GM12865 (cell line): ENCODE measurements at regions not wholly inside any gene's neighbourhood (a gene's known extent, or its start where the extent isn't known, plus 50 kb on each side); places are given as distances from the start of the nearest gene placed in this dataset.

Source experiments
- DNase-seq: peaks from one replicate; pipeline ENCODE4 v3.0.0; 2010; ENCODE audit warnings: low read depth
- H3K4me3 ChIP-seq: 2 replicates; pipeline ENCODE4 v1.5.1; 2011; ENCODE audit warnings: mild to moderate bottlenecking, low read depth, low read length, control low read depth
- TF ChIP-seq, protein P1 (sequence below): IDR thresholded peaks from 2 replicates; pipeline ENCODE4 v1.5.1; 2011; ENCODE audit warnings: low read length, control low read depth, low read depth, inconsistent platforms; ENCODE audit not compliant: insufficient read depth; ENCODE audit errors: missing control alignments

DNA sequence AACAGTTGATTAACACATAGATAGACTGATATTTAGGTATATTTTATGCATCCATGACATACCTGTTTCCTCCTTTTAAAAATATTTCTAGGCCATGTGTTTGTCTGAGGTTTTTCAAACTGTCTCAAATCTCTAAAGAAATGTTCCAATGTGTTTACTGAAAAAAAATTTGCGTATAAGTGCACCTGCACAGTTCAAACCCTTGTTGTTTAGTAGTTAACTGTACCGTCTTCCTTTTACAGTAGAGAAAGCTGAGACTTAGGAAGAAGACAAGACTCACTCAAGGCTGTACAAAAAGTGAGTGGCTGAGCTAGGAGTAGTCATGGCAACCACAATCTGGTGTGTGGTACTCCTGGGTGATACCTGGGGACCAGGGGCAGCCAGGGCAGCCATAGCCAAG is 934.6 kb downstream of the VRK1 start:
- H3K4me3 ChIP-seq: no peak overlapping the region
- DNase-seq: no peak
- TF ChIP-seq, protein P1, sequence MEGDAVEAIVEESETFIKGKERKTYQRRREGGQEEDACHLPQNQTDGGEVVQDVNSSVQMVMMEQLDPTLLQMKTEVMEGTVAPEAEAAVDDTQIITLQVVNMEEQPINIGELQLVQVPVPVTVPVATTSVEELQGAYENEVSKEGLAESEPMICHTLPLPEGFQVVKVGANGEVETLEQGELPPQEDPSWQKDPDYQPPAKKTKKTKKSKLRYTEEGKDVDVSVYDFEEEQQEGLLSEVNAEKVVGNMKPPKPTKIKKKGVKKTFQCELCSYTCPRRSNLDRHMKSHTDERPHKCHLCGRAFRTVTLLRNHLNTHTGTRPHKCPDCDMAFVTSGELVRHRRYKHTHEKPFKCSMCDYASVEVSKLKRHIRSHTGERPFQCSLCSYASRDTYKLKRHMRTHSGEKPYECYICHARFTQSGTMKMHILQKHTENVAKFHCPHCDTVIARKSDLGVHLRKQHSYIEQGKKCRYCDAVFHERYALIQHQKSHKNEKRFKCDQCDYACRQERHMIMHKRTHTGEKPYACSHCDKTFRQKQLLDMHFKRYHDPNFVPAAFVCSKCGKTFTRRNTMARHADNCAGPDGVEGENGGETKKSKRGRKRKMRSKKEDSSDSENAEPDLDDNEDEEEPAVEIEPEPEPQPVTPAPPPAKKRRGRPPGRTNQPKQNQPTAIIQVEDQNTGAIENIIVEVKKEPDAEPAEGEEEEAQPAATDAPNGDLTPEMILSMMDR: no peak

DNA sequence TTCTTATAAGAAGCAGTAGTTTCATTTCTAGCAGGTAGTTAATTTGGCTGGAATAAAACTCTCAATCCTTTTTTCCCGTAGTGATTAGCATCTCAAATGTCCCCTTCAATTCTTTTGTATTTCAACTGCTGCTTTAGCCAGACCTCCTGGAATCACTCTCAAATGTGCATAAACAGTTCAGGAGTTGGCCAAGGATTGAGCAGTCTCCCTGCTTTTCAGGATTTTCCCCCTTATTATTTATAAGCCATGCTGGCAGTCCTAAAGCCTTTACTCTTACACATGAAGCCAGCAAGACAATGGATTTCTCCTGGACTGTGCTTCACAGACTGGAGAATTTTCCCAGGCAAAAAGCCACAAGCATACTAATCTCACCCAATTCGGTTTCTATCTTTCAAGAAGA is 950.1 kb downstream of the VRK1 start:
- DNase-seq: no peak
- no peak overlapping the region for H3K4me3 ChIP-seq
- TF ChIP-seq, protein P1: no peak

DNA sequence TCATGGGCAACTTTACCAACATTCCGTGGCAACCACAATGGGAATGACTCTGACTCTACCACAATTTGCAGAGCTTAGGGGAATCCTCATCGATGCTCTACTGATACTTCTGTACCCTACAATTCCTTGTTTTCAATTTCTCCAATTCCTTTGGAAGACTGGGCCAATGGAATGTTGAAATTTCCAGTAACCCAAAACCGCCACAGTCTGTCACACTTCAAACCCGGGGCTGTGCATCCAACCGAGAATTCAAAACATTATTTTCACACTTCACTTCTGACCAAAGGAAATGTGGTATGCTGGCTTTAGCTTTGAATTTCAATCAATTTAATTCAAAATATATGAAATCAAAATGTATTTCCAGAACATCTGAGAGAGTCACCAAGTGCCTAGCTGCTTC is 951.4 kb downstream of the VRK1 start:
- no peak for DNase-seq
- no peak overlapping the region for H3K4me3 ChIP-seq
- TF ChIP-seq, protein P1: no peak

DNA sequence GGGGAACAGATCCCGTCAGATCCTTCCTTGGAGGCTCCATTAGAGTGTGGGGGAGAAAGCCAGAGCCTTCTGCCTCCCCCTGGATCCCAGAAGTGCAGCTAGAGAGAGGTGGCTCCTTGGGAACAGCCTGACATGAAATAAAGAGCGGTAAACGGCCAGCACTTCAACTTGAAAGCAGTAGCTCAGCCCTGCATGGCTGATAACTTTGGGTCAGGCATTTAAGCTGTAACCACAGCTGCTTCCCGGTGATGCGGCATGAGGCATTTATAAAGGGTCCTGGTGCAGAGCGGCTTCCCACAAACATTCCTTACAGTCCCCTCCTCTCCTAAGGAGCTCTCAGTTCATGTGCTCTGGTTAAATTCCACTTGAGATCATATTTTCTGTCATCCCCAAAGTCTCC is 960.3 kb downstream of the VRK1 start:
- TF ChIP-seq, protein P1: no peak

DNA sequence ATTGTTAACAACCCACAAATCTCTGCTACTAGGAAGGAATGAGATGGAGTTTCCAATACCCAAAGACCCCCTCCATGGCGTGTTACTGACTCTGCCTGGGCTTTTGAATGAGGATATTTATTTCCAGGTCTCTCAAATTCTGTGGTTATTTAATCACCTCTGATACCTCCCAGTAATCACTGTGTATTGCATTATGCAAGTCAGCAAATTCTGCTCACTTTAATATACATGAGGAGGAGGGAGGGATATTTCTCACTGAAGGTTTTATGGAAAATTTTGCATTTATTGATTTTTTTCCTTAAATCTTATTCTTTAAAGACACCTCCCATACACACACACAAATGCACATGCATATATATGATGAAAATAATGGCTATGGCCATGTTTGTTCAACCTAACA is 962.9 kb downstream of the VRK1 start:
- no peak overlapping the region for H3K4me3 ChIP-seq
- DNase-seq: no peak
- TF ChIP-seq, protein P1: no peak

More for the DNA sequence above, 960.3 kb downstream of the VRK1 start:
- H3K4me3 ChIP-seq: no peak overlapping the region
- DNase-seq: no peak

DNA sequence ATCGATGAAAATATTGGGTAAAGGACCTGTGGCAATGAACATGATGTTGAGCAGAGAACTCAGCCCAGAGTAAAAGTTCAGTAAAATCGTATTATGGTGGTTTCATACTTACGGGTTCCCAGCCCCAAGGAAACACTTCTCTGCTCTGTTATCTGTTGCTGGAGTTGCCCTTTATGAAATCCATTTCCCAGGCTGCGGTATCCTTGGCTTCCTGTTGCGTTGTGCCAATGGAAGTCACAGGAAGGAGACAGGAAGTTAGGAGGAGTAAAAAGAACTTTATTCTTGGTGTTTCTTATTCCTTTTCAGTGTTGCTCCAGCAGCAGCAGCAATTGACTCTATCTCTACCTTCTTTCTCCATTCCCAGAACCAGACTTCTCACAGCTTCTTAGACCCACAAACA is 965.2 kb downstream of the VRK1 start:
- TF ChIP-seq, protein P1: no peak
- DNase-seq: no peak
- H3K4me3 ChIP-seq: no peak overlapping the region

DNA sequence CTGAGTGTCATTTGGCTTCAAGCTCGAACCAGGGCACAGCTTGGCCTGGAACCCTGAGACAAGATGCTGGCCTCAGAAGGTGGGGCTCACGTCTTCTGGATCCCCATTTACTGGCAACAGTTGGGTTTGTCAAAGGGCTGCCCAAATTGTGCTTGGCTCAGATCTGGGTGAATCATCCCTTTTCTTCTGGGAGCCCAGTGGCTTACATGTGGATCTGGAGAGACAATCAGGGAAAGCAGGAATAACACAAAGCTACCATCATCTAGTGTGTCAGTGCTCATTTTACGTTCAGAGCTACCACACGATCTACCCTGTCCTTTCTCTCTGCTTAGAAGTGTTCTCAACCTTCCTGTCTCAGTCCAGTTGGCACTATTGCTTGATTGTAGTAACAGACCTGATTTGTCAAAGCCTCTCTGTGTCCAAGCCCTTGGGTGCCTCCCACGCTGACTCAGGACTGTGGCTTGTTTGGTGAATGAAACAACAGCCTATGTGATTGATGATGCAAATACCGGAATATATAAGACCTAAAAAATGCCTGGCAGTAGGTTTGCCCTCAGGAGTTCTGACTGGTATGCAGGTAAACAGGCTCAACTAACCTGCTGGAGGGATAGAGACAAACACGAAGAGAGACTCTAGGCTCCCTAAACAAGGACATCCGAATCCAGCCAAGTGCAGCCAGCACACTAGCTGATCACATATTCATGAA is 974.3 kb downstream of the VRK1 start:
- TF ChIP-seq, protein P1: no peak
- no peak overlapping the region for H3K4me3 ChIP-seq
- no peak for DNase-seq
